Gastrocnemius medialis (tissue), 4 donors: ENCODE measurements at regions not wholly inside any gene's neighbourhood (a gene's known extent, or its start where the extent isn't known, plus 50 kb on each side); places are given as distances from the start of the nearest gene placed in this dataset.

Source experiments
- ATAC-seq, 2 donors: fragments of 150-250 bp; one replicate each; pipeline ENCODE4 v1.9.1; 2016
- DNase-seq, 2 donors: peaks; one replicate each; pipeline ENCODE4 v3.0.0-alpha.2; 2019
- H3K27ac ChIP-seq, 4 donors: fragments of 200-600 bp; sonication (generic); 1 replicate in 1 of 4; 2 replicates in 3 of 4; pipeline ENCODE4 v1.5.1; 2016 to 2018; ENCODE audit warnings: mild to moderate bottlenecking in 2 of 4, moderate library complexity in 1 of 4
- H3K27me3 ChIP-seq, 3 donors: fragments of 200-600 bp; sonication (generic) in 2 of 3; 1 replicate in 1 of 3; 2 replicates in 2 of 3; pipeline versions ENCODE4 v1.5.1 to v1.6.0; 2016 to 2019; ENCODE audit warnings: mild to moderate bottlenecking in 1 of 3, moderate library complexity in 1 of 3
- H3K36me3 ChIP-seq, 2 donors: fragments of 200-600 bp; sonication (generic) in 1 of 2; one replicate each; pipeline ENCODE4 v1.5.1; 2017 to 2018
- H3K4me1 ChIP-seq, 2 donors: fragments of 200-600 bp; sonication (generic) in 1 of 2; one replicate each; pipeline ENCODE4 v1.5.1; 2016 to 2017; ENCODE audit warnings: mild to moderate bottlenecking in 2 of 2
- H3K4me3 ChIP-seq, 4 donors: fragments of 200-600 bp; sonication (generic) in 3 of 4; 1 replicate in 1 of 4; 2 replicates in 3 of 4; pipeline ENCODE4 v1.5.1; 2016 to 2019; ENCODE audit warnings: mild to moderate bottlenecking in 2 of 4
- H3K9me3 ChIP-seq, 3 donors: fragments of 200-600 bp; sonication (generic) in 2 of 3; 1 replicate in 1 of 3; 2 replicates in 2 of 3; pipeline ENCODE4 v1.5.1; 2016 to 2019
- CTCF ChIP-seq, 5 experiments: fragments of 450-650 bp in 3 of 5; fragments of 200-600 bp in 2 of 5; sonication (generic) in 2 of 5; IDR thresholded peaks in 4 of 5; conservative IDR thresholded peaks in 1 of 5; 1 replicate in 4 of 5; 2 replicates in 1 of 5; pipeline ENCODE4 v1.5.1; 2016 to 2019; ENCODE audit warnings: antibody characterized with exemption in 5 of 5, mild to moderate bottlenecking in 3 of 5, moderate library complexity in 3 of 5
- POLR2A ChIP-seq, 2 donors: fragments of 450-650 bp; IDR thresholded peaks; one replicate each; pipeline ENCODE4 v1.6.1; 2017; ENCODE audit warnings: antibody characterized with exemption in 2 of 2, mild to moderate bottlenecking in 2 of 2, moderate library complexity in 2 of 2
- in situ Hi-C, 4 donors: fragments of 200-750 bp; cut with MboI; loops; one replicate each; pipeline versions ENCODE4 v1.15.0 to v1.8.0; 2017; ENCODE audit warnings: low sequenced_read_pairs in 4 of 4
- intact Hi-C: fragments of 100-400 bp; cut with DNase I; formaldehyde crosslinking; loops from one replicate; pipeline ENCODE4 v1.15.1; 2023; ENCODE audit warnings: low total_unique reads

- no peaks in the 10 kb centered on the region for H3K36me3 ChIP-seq
- no peak overlapping the region for H3K4me3 ChIP-seq
- TF ChIP-seq POLR2A (IDR thresholded peaks at IDR 0.05) (no peak), CTCF (IDR thresholded peaks at IDR 0.05 in 4 of 5, conservative IDR thresholded peaks at IDR 0.05 in 1 of 5) (no peak)
- ATAC-seq: no peak
- DNase-seq: no peak
- no peaks in the 10 kb centered on the region for H3K9me3 ChIP-seq
- no peaks in the 10 kb centered on the region for H3K4me1 ChIP-seq
- intact Hi-C loops (no loop called here), in situ Hi-C loops (no loop called here)
- H3K27me3 ChIP-seq: no peaks in the 10 kb centered on the region
- H3K27ac ChIP-seq: no peak overlapping the region
These were observed 96.6 kb downstream of the SCGB2B2 start for GRCh38 chr19:34580408-34580807.

GRCh38 chr19:34580055-34580336 is 97.0 kb downstream of the SCGB2B2 start:
- no peak for ATAC-seq
- H3K9me3 ChIP-seq: no peaks in the 10 kb centered on the region
- intact Hi-C loops (no loop called here), in situ Hi-C loops (no loop called here)
- DNase-seq: no peak
- H3K27ac ChIP-seq: no peak overlapping the region
- no peak overlapping the region for H3K4me3 ChIP-seq
- TF ChIP-seq CTCF (IDR thresholded peaks at IDR 0.05 in 4 of 5, conservative IDR thresholded peaks at IDR 0.05 in 1 of 5) (no peak), POLR2A (IDR thresholded peaks at IDR 0.05) (no peak)
- H3K36me3 ChIP-seq: no peaks in the 10 kb centered on the region
- H3K4me1 ChIP-seq: no peaks in the 10 kb centered on the region
- H3K27me3 ChIP-seq: no peaks in the 10 kb centered on the region

GRCh38 chr19:34579281-34580054 is 97.5 kb downstream of the SCGB2B2 start:
- in situ Hi-C loops (no loop called here), intact Hi-C loops (no loop called here)
- H3K4me1 ChIP-seq: no peaks in the 10 kb centered on the region
- no peak overlapping the region for H3K4me3 ChIP-seq
- no peak overlapping the region for H3K27ac ChIP-seq
- H3K9me3 ChIP-seq: no peaks in the 10 kb centered on the region
- TF ChIP-seq POLR2A (IDR thresholded peaks at IDR 0.05) (no peak), CTCF (IDR thresholded peaks at IDR 0.05 in 4 of 5, conservative IDR thresholded peaks at IDR 0.05 in 1 of 5) (no peak)
- DNase-seq (no peak), ATAC-seq (no peak)
- H3K27me3 ChIP-seq: no peaks in the 10 kb centered on the region
- no peaks in the 10 kb centered on the region for H3K36me3 ChIP-seq

GRCh38 chr19:34578751-34579150 is 97.2 kb downstream of the WTIP start:
- no peaks in the 10 kb centered on the region for H3K4me1 ChIP-seq
- no peak overlapping the region for H3K27ac ChIP-seq
- H3K36me3 ChIP-seq: no peaks in the 10 kb centered on the region
- TF ChIP-seq CTCF (IDR thresholded peaks at IDR 0.05 in 4 of 5, conservative IDR thresholded peaks at IDR 0.05 in 1 of 5) (no peak), POLR2A (IDR thresholded peaks at IDR 0.05) (no peak)
- DNase-seq: no peak
- H3K9me3 ChIP-seq: no peaks in the 10 kb centered on the region
- in situ Hi-C loops: no loop called here
- ATAC-seq: no peak
- no peak overlapping the region for H3K4me3 ChIP-seq
- intact Hi-C loops: no loop called here
- no peaks in the 10 kb centered on the region for H3K27me3 ChIP-seq

GRCh38 chr19:34578173-34578572 is 96.6 kb downstream of the WTIP start:
- Histone ChIP-seq H3K4me3 (no peak overlapping the region), H3K4me1 (no peaks in the 10 kb centered on the region), H3K36me3 (no peaks in the 10 kb centered on the region), H3K9me3 (no peaks in the 10 kb centered on the region), H3K27ac (no peak overlapping the region), H3K27me3 (no peaks in the 10 kb centered on the region)
- in situ Hi-C loops (no loop called here), intact Hi-C loops (no loop called here)
- TF ChIP-seq CTCF (IDR thresholded peaks at IDR 0.05 in 4 of 5, conservative IDR thresholded peaks at IDR 0.05 in 1 of 5): no peak
- TF ChIP-seq POLR2A (IDR thresholded peaks at IDR 0.05): no peak
- ATAC-seq: no peak
- no peak for DNase-seq
